NCI-H526 treated with DMSO at 0.1 percent for 48 hours (cell line): ENCODE measurements at regions not wholly inside any gene's neighbourhood (a gene's known extent, or its start where the extent isn't known, plus 50 kb on each side); places are given as distances from the start of the nearest gene placed in this dataset.
"Not testable (repeated sequence)": the region's sequence is repeated elsewhere in the genome, so short reads cannot be mapped to it uniquely, and the experiment has no call there.

ENCODE experiments used
- DNase-seq: peaks from one replicate; lab custom pipeline; 2025; lab: John Stamatoyannopoulos, UW

GRCh38 chr22:48307931-48308330 is 1519.7 kb downstream of the BRD1 start:
- DNase-seq: no peak

- DNase-seq: no peak
Measured at GRCh38 chr22:48306785-48307510, 1520.7 kb downstream of the BRD1 start.

- no peak for DNase-seq
Measured at GRCh38 chr22:48306284-48306683, 1521.4 kb downstream of the BRD1 start.

- no peak for DNase-seq
Measured at GRCh38 chr22:48305726-48306235, 1521.9 kb downstream of the BRD1 start.

- DNase-seq: no peak
Measured at GRCh38 chr22:48303369-48303725, 1524.3 kb downstream of the BRD1 start.

- DNase-seq: no peak
Measured at GRCh38 chr22:48302657-48303368, 1524.9 kb downstream of the BRD1 start.

GRCh38 chr22:48301908-48302307 is 1525.8 kb downstream of the BRD1 start:
- no peak for DNase-seq

GRCh38 chr22:48301421-48301820 is 1526.3 kb downstream of the BRD1 start:
- no peak for DNase-seq

GRCh38 chr22:48300877-48301276 is 1526.8 kb downstream of the BRD1 start:
- DNase-seq: no peak

- no peak for DNase-seq
Measured at GRCh38 chr22:48299801-48300200, 1527.9 kb downstream of the BRD1 start.

GRCh38 chr22:48299124-48299523 is 1528.5 kb downstream of the BRD1 start:
- no peak for DNase-seq

GRCh38 chr22:48297296-48297695 is 1530.4 kb downstream of the BRD1 start:
- no peak for DNase-seq

- DNase-seq: not testable (repeated sequence)
Measured at GRCh38 chr22:48289954-48290353, 1527.5 kb downstream of the TBC1D22A start.

- DNase-seq: no peak
Measured at GRCh38 chr22:48288376-48288940, 1526.0 kb downstream of the TBC1D22A start.

- no peak for DNase-seq
Measured at GRCh38 chr22:48287031-48287430, 1524.6 kb downstream of the TBC1D22A start.

GRCh38 chr22:48284671-48285070 is 1522.2 kb downstream of the TBC1D22A start:
- DNase-seq: no peak

- DNase-seq: no peak
Measured at GRCh38 chr22:48282804-48283203, 1520.4 kb downstream of the TBC1D22A start.

- no peak for DNase-seq
Measured at GRCh38 chr22:48279461-48279756, 1517.0 kb downstream of the TBC1D22A start.

GRCh38 chr22:48278620-48279460 is 1516.4 kb downstream of the TBC1D22A start:
- no peak for DNase-seq

- no peak for DNase-seq
Measured at GRCh38 chr22:48277868-48278581, 1515.6 kb downstream of the TBC1D22A start.

- no peak for DNase-seq
Measured at GRCh38 chr22:48276994-48277867, 1514.8 kb downstream of the TBC1D22A start.
